Liver (tissue), 2 donors: ENCODE measurements at regions not wholly inside any gene's neighbourhood (a gene's known extent, or its start where the extent isn't known, plus 50 kb on each side); places are given as distances from the start of the nearest gene placed in this dataset.

ENCODE experiments used
- EGR1 ChIP-seq, 2 donors: IDR thresholded peaks; 2 replicates each; pipeline ENCODE4 v1.6.1; 2016 to 2018; ENCODE audit warnings: antibody characterized with exemption in 2 of 2, low read depth in 2 of 2
- REST ChIP-seq: IDR thresholded peaks from 2 replicates; pipeline ENCODE4 v1.6.1; 2016; ENCODE audit warnings: antibody characterized with exemption, mild to moderate bottlenecking
- donor health status: healthy.

- TF ChIP-seq EGR1 (IDR thresholded peaks at IDR 0.05; ENCODE audit: low read depth in 2 of 2) (no peak), REST (no peak)
Measured at GRCh38 chr5:34487956-34488355, 168.2 kb upstream of the RAI14 start.
